CD14-positive monocyte (primary cell): ENCODE measurements at regions not wholly inside any gene's neighbourhood (a gene's known extent, or its start where the extent isn't known, plus 50 kb on each side); places are given as distances from the start of the nearest gene placed in this dataset.

Experiments used
- DNase-seq, 3 donors: peaks; one replicate each; pipeline ENCODE4 v3.0.0-alpha.2; 2011 to 2022
- H2AFZ ChIP-seq: 2 replicates; pipeline ENCODE4 v1.6.0; 2012; ENCODE audit warnings: mild to moderate bottlenecking, low read depth, low read length, inconsistent platforms; ENCODE audit not compliant: insufficient read depth, poor library complexity, severe bottlenecking
- H3K27ac ChIP-seq, 2 donors: 1 replicate in 1 of 2; 2 replicates in 1 of 2; pipeline ENCODE4 v1.5.1; 2012 to 2013; ENCODE audit warnings: low read length in 2 of 2, control low read depth in 1 of 2, inconsistent platforms in 1 of 2, low read depth in 1 of 2, mild to moderate bottlenecking in 1 of 2
- H3K27me3 ChIP-seq, 2 donors: one replicate each; pipeline versions ENCODE4 v1.6.0 to v1.6.1; 2011 to 2013; ENCODE audit warnings: low read length in 2 of 2; ENCODE audit not compliant: control insufficient read depth in 2 of 2, insufficient read depth in 2 of 2
- H3K36me3 ChIP-seq, 2 donors: replicated peaks in 1 of 2; 1 replicate in 1 of 2; 2 replicates in 1 of 2; pipeline versions ENCODE4 v1.5.1 to v1.6.1; 2012 to 2013; ENCODE audit warnings: low read length in 2 of 2, control low read depth in 1 of 2, inconsistent platforms in 1 of 2, mild to moderate bottlenecking in 1 of 2; ENCODE audit not compliant: insufficient read depth in 2 of 2, control insufficient read depth in 1 of 2
- H3K4me1 ChIP-seq, 2 donors: 1 replicate in 1 of 2; 2 replicates in 1 of 2; pipeline versions ENCODE4 v1.5.1 to v1.6.1; 2012 to 2013; ENCODE audit warnings: low read length in 2 of 2, control low read depth in 1 of 2, inconsistent platforms in 1 of 2, mild to moderate bottlenecking in 1 of 2, moderate library complexity in 1 of 2; ENCODE audit not compliant: insufficient read depth in 2 of 2, control insufficient read depth in 1 of 2
- H3K4me2 ChIP-seq: replicated peaks from 2 replicates; pipeline ENCODE3; 2012; ENCODE audit warnings: low read length, moderate library complexity, mild to moderate bottlenecking; ENCODE audit not compliant: poor library complexity, severe bottlenecking; ENCODE audit errors: extremely low read depth
- H3K4me3 ChIP-seq, 3 experiments: fragments of 200-600 bp in 1 of 3; sonication (generic) in 1 of 3; replicated peaks in 1 of 3; 1 replicate in 2 of 3; 2 replicates in 1 of 3; pipeline ENCODE4 v1.5.1; 2011 to 2013; ENCODE audit warnings: low read length in 3 of 3, mild to moderate bottlenecking in 3 of 3, control low read depth in 2 of 3, low read depth in 2 of 3, inconsistent platforms in 1 of 3, moderate library complexity in 1 of 3
- H3K79me2 ChIP-seq: 2 replicates; pipeline ENCODE4 v1.6.0; 2012; ENCODE audit warnings: mild to moderate bottlenecking, control low read depth, inconsistent platforms, low read length, moderate library complexity; ENCODE audit not compliant: insufficient read depth
- H3K9ac ChIP-seq: 2 replicates; pipeline ENCODE4 v1.6.0; 2017; ENCODE audit warnings: low read length, mild to moderate bottlenecking; ENCODE audit not compliant: insufficient read depth, poor library complexity, severe bottlenecking
- H3K9me3 ChIP-seq, 2 donors: replicated peaks in 1 of 2; 1 replicate in 1 of 2; 2 replicates in 1 of 2; pipeline versions ENCODE4 v1.5.1 to v1.6.1; 2012 to 2013; ENCODE audit warnings: low read length in 2 of 2, control low read depth in 1 of 2; ENCODE audit not compliant: control insufficient read depth in 1 of 2, insufficient read depth in 1 of 2
- H4K20me1 ChIP-seq: 2 replicates; pipeline ENCODE4 v1.6.0; 2012; ENCODE audit warnings: mild to moderate bottlenecking, low read length, control low read depth, moderate library complexity; ENCODE audit not compliant: insufficient read depth
- H3K27ac Mint-ChIP-seq, 7 donors: one replicate each; pipeline ENCODE4 v1.8.0; 2020; ENCODE audit warnings: mild to moderate bottlenecking in 7 of 7, mixed read lengths in 7 of 7, moderate library complexity in 6 of 7, inconsistent platforms in 2 of 7
- H3K27me3 Mint-ChIP-seq, 3 donors: one replicate each; pipeline ENCODE4 v1.8.0; 2021 to 2022; ENCODE audit warnings: low read depth in 3 of 3, mild to moderate bottlenecking in 3 of 3, mixed read lengths in 3 of 3, moderate library complexity in 3 of 3, inconsistent platforms in 1 of 3
- H3K36me3 Mint-ChIP-seq, 2 donors: one replicate each; pipeline ENCODE4 v1.8.0; 2020; ENCODE audit warnings: mixed read lengths in 2 of 2, inconsistent platforms in 1 of 2, mild to moderate bottlenecking in 1 of 2
- H3K4me1 Mint-ChIP-seq: one replicate; pipeline ENCODE4 v1.8.0; 2020; ENCODE audit warnings: mild to moderate bottlenecking, mixed read lengths
- H3K4me3 Mint-ChIP-seq, 2 donors: one replicate each; pipeline ENCODE4 v1.8.0; 2020; ENCODE audit warnings: mild to moderate bottlenecking in 2 of 2, mixed read lengths in 2 of 2, moderate library complexity in 1 of 2
- H3K9me3 Mint-ChIP-seq, 7 donors: one replicate each; pipeline ENCODE4 v1.8.0; 2020 to 2022; ENCODE audit warnings: mixed read lengths in 7 of 7, mild to moderate bottlenecking in 6 of 7, moderate library complexity in 6 of 7, inconsistent platforms in 2 of 7
- WGBS: methylation state at CpG from one replicate; pipeline ENCODE4 v1.1.5; 2013; ENCODE audit warnings: missing lambda C conversion rate; ENCODE audit not compliant: insufficient coverage; 5-methylcytosine and 5-hydroxymethylcytosine counted together
- intact Hi-C, 2 donors: fragments of 100-400 bp; cut with micrococcal nuclease; formaldehyde crosslinking; loops; one replicate each; pipeline versions ENCODE4 v1.15.0 to v1.15.1; 2023
- TF ChIP-seq, protein P1 (sequence below): fragments of 200-600 bp; IDR thresholded peaks from one replicate; pipeline ENCODE4 v1.8.0; 2022; ENCODE audit warnings: antibody characterized with exemption, mild to moderate bottlenecking

DNA sequence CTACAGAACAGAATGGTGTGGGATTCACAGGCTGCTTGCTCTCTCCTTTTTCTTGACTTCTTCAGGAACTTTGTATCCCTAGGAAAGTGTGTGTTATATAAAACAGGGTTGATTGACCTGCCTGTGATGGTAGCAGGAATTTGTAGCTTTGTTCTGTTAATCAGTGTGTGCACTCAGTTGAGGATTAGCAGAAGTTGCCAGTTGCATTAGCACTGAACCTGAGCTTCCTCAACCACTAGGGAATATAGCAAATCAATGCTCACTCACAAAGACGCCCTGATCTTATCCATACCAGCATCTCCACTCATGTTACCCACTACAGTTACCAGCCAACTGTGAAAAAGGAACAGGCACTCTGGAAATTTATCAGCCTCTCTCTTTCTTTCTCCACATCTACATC lies 319.1 kb upstream of the EMCN start:
- H3K27me3 ChIP-seq: no peaks in the 10 kb centered on the region
- intact Hi-C loops: no loop called here
- peaks cover 0 to 3% (median 2%) of the 10 kb centered on the region in 3 donors for H3K27me3 Mint-ChIP-seq
- no peak overlapping the region for H3K27ac ChIP-seq
- H3K27ac Mint-ChIP-seq: no peak overlapping the region
- H3K4me1 ChIP-seq: no peaks in the 10 kb centered on the region
- H4K20me1 ChIP-seq: no peaks in the 10 kb centered on the region
- no peak overlapping the region for H2AFZ ChIP-seq
- H3K4me3 ChIP-seq: no peak overlapping the region
- no peak for DNase-seq
- H3K79me2 ChIP-seq: no peaks in the 10 kb centered on the region
- H3K9me3 ChIP-seq: no peaks in the 10 kb centered on the region
- no peak overlapping the region for H3K4me3 Mint-ChIP-seq
- H3K4me1 Mint-ChIP-seq: no peaks in the 10 kb centered on the region
- no peaks in the 10 kb centered on the region for H3K36me3 Mint-ChIP-seq
- peaks cover 0 to 10% (median 2%) of the 10 kb centered on the region in 7 donors for H3K9me3 Mint-ChIP-seq
- H3K36me3 ChIP-seq: no peaks in the 10 kb centered on the region
- TF ChIP-seq, protein P1, sequence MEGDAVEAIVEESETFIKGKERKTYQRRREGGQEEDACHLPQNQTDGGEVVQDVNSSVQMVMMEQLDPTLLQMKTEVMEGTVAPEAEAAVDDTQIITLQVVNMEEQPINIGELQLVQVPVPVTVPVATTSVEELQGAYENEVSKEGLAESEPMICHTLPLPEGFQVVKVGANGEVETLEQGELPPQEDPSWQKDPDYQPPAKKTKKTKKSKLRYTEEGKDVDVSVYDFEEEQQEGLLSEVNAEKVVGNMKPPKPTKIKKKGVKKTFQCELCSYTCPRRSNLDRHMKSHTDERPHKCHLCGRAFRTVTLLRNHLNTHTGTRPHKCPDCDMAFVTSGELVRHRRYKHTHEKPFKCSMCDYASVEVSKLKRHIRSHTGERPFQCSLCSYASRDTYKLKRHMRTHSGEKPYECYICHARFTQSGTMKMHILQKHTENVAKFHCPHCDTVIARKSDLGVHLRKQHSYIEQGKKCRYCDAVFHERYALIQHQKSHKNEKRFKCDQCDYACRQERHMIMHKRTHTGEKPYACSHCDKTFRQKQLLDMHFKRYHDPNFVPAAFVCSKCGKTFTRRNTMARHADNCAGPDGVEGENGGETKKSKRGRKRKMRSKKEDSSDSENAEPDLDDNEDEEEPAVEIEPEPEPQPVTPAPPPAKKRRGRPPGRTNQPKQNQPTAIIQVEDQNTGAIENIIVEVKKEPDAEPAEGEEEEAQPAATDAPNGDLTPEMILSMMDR: no peak
- whole genome bisulfite sequencing: 86% methylated on average over 1 of the region's 1 CpG
- H3K9ac ChIP-seq: no peak overlapping the region
- H3K4me2 ChIP-seq: no peak overlapping the region

DNA sequence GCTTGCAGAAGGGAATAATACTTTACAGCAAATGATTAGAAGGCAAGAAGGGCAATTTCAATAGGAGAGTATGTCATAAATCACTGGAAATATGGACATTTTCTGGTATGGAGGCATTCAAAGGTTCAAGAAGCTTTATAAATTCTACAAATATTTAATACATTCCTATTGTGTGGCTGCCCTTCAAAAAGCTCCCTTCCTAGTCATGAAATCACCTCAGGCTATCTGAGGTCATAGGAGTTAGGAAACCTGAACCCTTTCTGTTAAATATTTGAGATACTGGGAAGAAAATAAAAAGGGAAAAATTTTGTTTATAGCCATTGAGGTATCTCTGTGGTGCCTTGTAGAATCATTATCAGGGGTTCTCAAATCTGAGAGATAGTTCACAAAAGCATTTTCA lies 316.8 kb upstream of the EMCN start:
- no peak for DNase-seq
- intact Hi-C loops: no loop called here
- H3K27ac ChIP-seq: no peak overlapping the region

More for the DNA sequence above, 316.8 kb upstream of the EMCN start:
- Histone ChIP-seq H3K4me2 (no peak overlapping the region), H3K4me3 (no peak overlapping the region), H3K27me3 (no peaks in the 10 kb centered on the region), H3K9ac (no peak overlapping the region), H3K9me3 (no peaks in the 10 kb centered on the region), H3K4me1 (no peaks in the 10 kb centered on the region), H3K36me3 (no peaks in the 10 kb centered on the region), H2AFZ (no peak overlapping the region), H4K20me1 (no peaks in the 10 kb centered on the region), H3K79me2 (no peaks in the 10 kb centered on the region)
- Mint-ChIP-seq H3K4me1 (no peaks in the 10 kb centered on the region), H3K27ac (no peak overlapping the region), H3K9me3 (peaks cover under 1 to 13% (median 3%) of the 10 kb centered on the region in 7 donors), H3K27me3 (peaks cover 0 to 3% (median 3%) of the 10 kb centered on the region in 3 donors), H3K36me3 (no peaks in the 10 kb centered on the region), H3K4me3 (no peak overlapping the region)
- TF ChIP-seq, protein P1: no peak
